GM12892 (cell line): ENCODE measurements at regions not wholly inside any gene's neighbourhood (a gene's known extent, or its start where the extent isn't known, plus 50 kb on each side); places are given as distances from the start of the nearest gene placed in this dataset.

Experiments used
- POLR2A ChIP-seq: IDR thresholded peaks from 2 replicates; pipeline ENCODE4 v1.6.1; 2011; ENCODE audit warnings: low read depth, low read length, control low read depth
- POLR2AphosphoS5 ChIP-seq: IDR thresholded peaks from 2 replicates; pipeline ENCODE4 v1.6.1; 2011; ENCODE audit warnings: low read depth, low read length, control low read depth
- TAF1 ChIP-seq: IDR thresholded peaks from 2 replicates; pipeline ENCODE4 v1.6.1; 2011; ENCODE audit warnings: low read depth, mild to moderate bottlenecking, control low read depth, low read length, borderline replicate concordance

DNA sequence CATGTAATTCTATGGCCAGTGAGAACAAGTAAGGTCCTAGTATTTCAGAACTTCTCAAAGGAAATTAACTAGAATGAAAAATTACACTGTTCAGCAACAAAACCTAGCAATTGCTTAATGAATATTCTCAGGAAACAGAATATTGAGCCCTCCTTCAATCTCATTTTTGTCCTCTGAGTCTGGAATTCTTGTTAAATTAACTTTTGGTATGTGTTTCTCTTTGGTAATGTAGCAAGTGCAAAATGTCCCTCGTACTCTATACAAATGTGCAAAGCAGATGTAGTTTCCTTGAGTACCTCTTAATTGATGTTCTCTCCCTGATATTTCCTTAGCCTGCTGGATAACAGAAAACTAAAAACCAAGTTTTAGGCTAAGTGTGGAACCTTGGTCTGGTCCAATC lies 190.8 kb upstream of the CNOT2 start:
- TF ChIP-seq POLR2A (no peak), POLR2AphosphoS5 (no peak), TAF1 (no peak)
